ENCODE measurements at regions not wholly inside any gene's neighbourhood (a gene's known extent, or its start where the extent isn't known, plus 50 kb on each side); places are given as distances from the start of the nearest gene placed in this dataset.

GRCh38 chr3:110905121-110905520, 166.5 kb upstream of the NECTIN3 start:
- TF ChIP-seq, protein P1, sequence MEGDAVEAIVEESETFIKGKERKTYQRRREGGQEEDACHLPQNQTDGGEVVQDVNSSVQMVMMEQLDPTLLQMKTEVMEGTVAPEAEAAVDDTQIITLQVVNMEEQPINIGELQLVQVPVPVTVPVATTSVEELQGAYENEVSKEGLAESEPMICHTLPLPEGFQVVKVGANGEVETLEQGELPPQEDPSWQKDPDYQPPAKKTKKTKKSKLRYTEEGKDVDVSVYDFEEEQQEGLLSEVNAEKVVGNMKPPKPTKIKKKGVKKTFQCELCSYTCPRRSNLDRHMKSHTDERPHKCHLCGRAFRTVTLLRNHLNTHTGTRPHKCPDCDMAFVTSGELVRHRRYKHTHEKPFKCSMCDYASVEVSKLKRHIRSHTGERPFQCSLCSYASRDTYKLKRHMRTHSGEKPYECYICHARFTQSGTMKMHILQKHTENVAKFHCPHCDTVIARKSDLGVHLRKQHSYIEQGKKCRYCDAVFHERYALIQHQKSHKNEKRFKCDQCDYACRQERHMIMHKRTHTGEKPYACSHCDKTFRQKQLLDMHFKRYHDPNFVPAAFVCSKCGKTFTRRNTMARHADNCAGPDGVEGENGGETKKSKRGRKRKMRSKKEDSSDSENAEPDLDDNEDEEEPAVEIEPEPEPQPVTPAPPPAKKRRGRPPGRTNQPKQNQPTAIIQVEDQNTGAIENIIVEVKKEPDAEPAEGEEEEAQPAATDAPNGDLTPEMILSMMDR (IDR thresholded peaks at IDR 0.05; ENCODE audit: insufficient read depth, low read depth, low read length, missing control alignments): no peak
- H3K4me3 ChIP-seq (ENCODE audit: low read depth, low read length): no peak overlapping the region

GRCh38 chr3:110909839-110910238, 161.8 kb upstream of the NECTIN3 start:
- TF ChIP-seq, protein P1 (IDR thresholded peaks at IDR 0.05; ENCODE audit: insufficient read depth, low read depth, low read length, missing control alignments): no peak
- H3K4me3 ChIP-seq (ENCODE audit: low read depth, low read length): no peak overlapping the region
- no peak for DNase-seq (ENCODE audit: low read depth)

More at GRCh38 chr3:110905121-110905520, 166.5 kb upstream of the NECTIN3 start:
- DNase-seq (ENCODE audit: low read depth): no peak

DNA sequence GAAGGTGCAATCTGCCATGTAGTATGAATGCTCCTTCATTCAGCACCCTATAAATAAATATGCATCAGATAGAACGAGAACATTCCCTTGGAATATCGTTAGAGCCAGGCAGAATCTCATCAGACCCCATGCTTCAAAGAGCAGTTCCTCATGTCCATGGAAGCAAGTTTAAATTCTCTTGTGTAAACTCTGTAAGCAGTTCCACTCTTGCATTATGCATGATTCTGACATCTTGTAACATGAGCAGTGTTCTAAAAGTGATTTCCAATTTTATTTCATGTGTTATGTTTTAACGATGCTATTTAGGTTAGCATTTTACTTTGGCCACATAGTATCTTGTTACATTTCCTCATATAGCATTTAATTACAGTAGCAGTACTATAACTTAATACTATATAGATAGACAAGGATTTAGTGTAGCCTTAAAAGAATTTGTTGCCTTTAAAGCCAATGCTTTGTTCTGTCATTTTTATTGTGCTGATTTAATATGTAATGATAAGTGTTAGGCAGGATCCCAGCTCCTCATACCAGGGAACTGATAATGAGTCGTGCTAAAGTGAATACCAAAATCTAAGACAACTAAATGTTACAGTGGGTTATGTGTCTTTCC, 161.2 kb upstream of the NECTIN3 start:
- DNase-seq (ENCODE audit: low read depth): no peak
- H3K4me3 ChIP-seq (ENCODE audit: low read depth, low read length): no peak overlapping the region
- TF ChIP-seq, protein P1 (IDR thresholded peaks at IDR 0.05; ENCODE audit: insufficient read depth, low read depth, low read length, missing control alignments): no peak

DNA sequence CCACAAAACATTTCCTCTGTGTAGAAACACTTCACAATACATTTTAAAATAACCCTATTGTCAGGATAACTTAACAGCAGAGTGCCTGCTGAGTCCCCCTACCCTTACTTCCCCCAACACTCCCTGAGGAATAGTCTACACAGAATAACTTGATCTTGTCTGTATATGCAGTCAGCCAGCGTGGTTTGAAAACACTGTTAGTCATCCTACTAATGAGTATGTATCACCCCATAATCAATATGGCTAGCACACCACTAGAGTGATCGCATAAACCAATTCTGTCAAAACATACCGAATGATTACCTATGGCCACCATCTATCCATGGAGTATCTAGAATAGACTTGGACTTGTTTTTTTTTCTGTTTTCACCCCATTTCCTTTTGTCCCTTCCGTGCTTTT, 152.7 kb upstream of the NECTIN3 start:
- H3K4me3 ChIP-seq (ENCODE audit: low read depth, low read length): no peak overlapping the region
- TF ChIP-seq, protein P1 (IDR thresholded peaks at IDR 0.05; ENCODE audit: insufficient read depth, low read depth, low read length, missing control alignments): no peak
- no peak for DNase-seq (ENCODE audit: low read depth)

- TF ChIP-seq, protein P1 (IDR thresholded peaks at IDR 0.05; ENCODE audit: insufficient read depth, low read depth, low read length, missing control alignments): no peak
- H3K4me3 ChIP-seq (ENCODE audit: low read depth, low read length): no peak overlapping the region
- DNase-seq (ENCODE audit: low read depth): no peak
These were observed 145.8 kb upstream of the NECTIN3 start for GRCh38 chr3:110925798-110926197.

- DNase-seq (ENCODE audit: low read depth): no peak
- no peak overlapping the region for H3K4me3 ChIP-seq (ENCODE audit: low read depth, low read length)
- TF ChIP-seq, protein P1 (IDR thresholded peaks at IDR 0.05; ENCODE audit: insufficient read depth, low read depth, low read length, missing control alignments): no peak
These were observed 143.5 kb upstream of the NECTIN3 start for GRCh38 chr3:110928016-110928662.
